OCI-LY7 (cell line): ENCODE measurements at regions not wholly inside any gene's neighbourhood (a gene's known extent, or its start where the extent isn't known, plus 50 kb on each side); places are given as distances from the start of the nearest gene placed in this dataset.
"Not testable (repeated sequence)": the region's sequence is repeated elsewhere in the genome, so short reads cannot be mapped to it uniquely, and the experiment has no call there.

ENCODE experiments used
- BruUV-seq: library from RNA; stranded (reverse); fragments of 400-500 nt; replicated peaks from 2 replicates; lab custom pipeline; 2021; lab: Mats Ljungman, UMichigan
- CTCF ChIA-PET: fragments of 300-600 bp; sonication (Branson Sonifier 250); formaldehyde crosslinking; loops from one replicate; lab custom pipeline; 2022; ENCODE audit warnings: antibody characterized with exemption; ENCODE audit not compliant: unreplicated experiment; lab: Charles Lee
- POLR2A ChIA-PET: fragments of 300-600 bp; sonication (Branson Sonifier 250); formaldehyde crosslinking; loops from one replicate; lab custom pipeline; 2022; ENCODE audit warnings: antibody characterized with exemption; lab: Charles Lee
- DNase-seq: peaks from one replicate; pipeline ENCODE4 v3.0.0-alpha.2; 2015; ENCODE audit warnings: low spot score
- H2AFZ ChIP-seq: fragments of 200-600 bp; sonication (generic), shearing (Covaris generic); 2 replicates; pipeline ENCODE4 v1.6.1; 2014; ENCODE audit warnings: mild to moderate bottlenecking, antibody characterized with exemption, low read length, moderate library complexity
- H3K27ac ChIP-seq: fragments of 200-600 bp; sonication (generic); 2 replicates; pipeline ENCODE4 v1.5.1; 2014; ENCODE audit warnings: mixed run types, low read depth, mild to moderate bottlenecking, moderate library complexity, low read length, inconsistent platforms; ENCODE audit not compliant: poor library complexity, severe bottlenecking
- H3K36me3 ChIP-seq: fragments of 200-600 bp; sonication (generic); 2 replicates; pipeline ENCODE4 v1.6.1; 2014; ENCODE audit warnings: mild to moderate bottlenecking, antibody characterized with exemption, low read length, moderate library complexity, mixed read lengths; ENCODE audit not compliant: insufficient read depth
- H3K4me1 ChIP-seq: fragments of 200-600 bp; sonication (generic); 2 replicates; pipeline ENCODE4 v1.5.1; 2014; ENCODE audit warnings: mild to moderate bottlenecking, low read length; ENCODE audit not compliant: insufficient read depth, poor library complexity, severe bottlenecking
- H3K4me2 ChIP-seq: fragments of 200-600 bp; sonication (generic); 2 replicates; pipeline ENCODE4 v1.6.1; 2014; ENCODE audit warnings: mild to moderate bottlenecking, low read length
- H3K4me3 ChIP-seq: fragments of 200-600 bp; sonication (generic); 2 replicates; pipeline ENCODE4 v1.5.1; 2014; ENCODE audit warnings: mild to moderate bottlenecking, low read depth, low read length; ENCODE audit not compliant: poor library complexity, severe bottlenecking
- H3K79me2 ChIP-seq: fragments of 200-600 bp; sonication (generic); 2 replicates; pipeline ENCODE4 v1.6.1; 2016; ENCODE audit warnings: low read depth, mild to moderate bottlenecking, low read length, moderate library complexity, mixed read lengths; ENCODE audit not compliant: insufficient read depth
- H3K9me2 ChIP-seq: fragments of 200-600 bp; sonication (generic); 2 replicates; pipeline ENCODE4 v1.6.1; 2016; ENCODE audit warnings: mild to moderate bottlenecking, low read length, mixed read lengths; ENCODE audit not compliant: insufficient read depth
- H3K9me3 ChIP-seq: fragments of 200-600 bp; sonication (generic); 2 replicates; pipeline ENCODE4 v1.6.1; 2014; ENCODE audit warnings: mild to moderate bottlenecking, mixed run types, low read length, mixed read lengths
- H4K20me1 ChIP-seq: fragments of 200-600 bp; sonication (generic); 2 replicates; pipeline ENCODE4 v1.6.1; 2014; ENCODE audit warnings: mild to moderate bottlenecking, antibody characterized with exemption, low read length, moderate library complexity, mixed read lengths; ENCODE audit not compliant: insufficient read depth
- CTCF ChIP-seq: fragments of 200-600 bp; sonication (generic); conservative IDR thresholded peaks from 2 replicates; pipeline ENCODE4 v1.5.1; 2014; ENCODE audit warnings: mild to moderate bottlenecking, antibody characterized with exemption, low read length, moderate library complexity, mixed read lengths
- EZH2phosphoT487 ChIP-seq: fragments of 200-600 bp; sonication (generic); IDR thresholded peaks from 2 replicates; pipeline ENCODE4 v1.6.1; 2018; ENCODE audit warnings: low read depth, borderline replicate concordance, mild to moderate bottlenecking, mixed run types, antibody characterized with exemption, low read length, moderate library complexity, mixed read lengths
- intact Hi-C: fragments of 100-400 bp; cut with micrococcal nuclease; formaldehyde crosslinking; loops from one replicate; pipeline ENCODE4 v1.10.0; 2022; ENCODE audit not compliant: unreplicated experiment

- H3K4me3 ChIP-seq, result no peak overlapping the region
Measured at GRCh38 chr7:106499897-106500296, 161.1 kb downstream of the CCDC71L start.

GRCh38 chr7:106498005-106498404, 163.0 kb downstream of the CCDC71L start:
- H3K27ac ChIP-seq, DNase-seq, BruUV-seq, H3K4me2 ChIP-seq, H3K9me3 ChIP-seq, H2AFZ ChIP-seq, H3K79me2 ChIP-seq, H3K4me1 ChIP-seq, H3K36me3 ChIP-seq, CTCF ChIA-PET, H3K4me3 ChIP-seq, H4K20me1 ChIP-seq, H3K9me2 ChIP-seq, intact Hi-C loops: not testable (repeated sequence)
- POLR2A ChIA-PET, result interaction anchor here (0.7 kb wide), 1 partner anchor 469 kb away, joined by 3 read pairs; no protein-coding TSS in a partner anchor

More at GRCh38 chr7:106499897-106500296, 161.1 kb downstream of the CCDC71L start:
- Histone ChIP-seq H3K9me3 (no peaks in the 10 kb centered on the region), H3K36me3 (no peaks in the 10 kb centered on the region), H4K20me1 (no peaks in the 10 kb centered on the region), H3K27ac (no peak overlapping the region), H3K9me2 (no peaks in the 10 kb centered on the region), H3K4me2 (no peak overlapping the region), H3K4me1 (no peaks in the 10 kb centered on the region), H2AFZ (no peak overlapping the region), H3K79me2 (no peaks in the 10 kb centered on the region)
- CTCF ChIA-PET, result no interaction called here
- TF ChIP-seq EZH2phosphoT487 (no peak), CTCF (no peak)
- POLR2A ChIA-PET, result no interaction called here
- intact Hi-C loops, result no loop called here
- BruUV-seq, result no TSS peak
- no peak for DNase-seq

GRCh38 chr7:106493041-106493731, 167.8 kb downstream of the CCDC71L start:
- CTCF ChIA-PET, result no interaction called here
- no peaks in the 10 kb centered on the region for H3K4me1 ChIP-seq
- H4K20me1 ChIP-seq, result no peaks in the 10 kb centered on the region
- DNase-seq, result no peak
- no TSS peak for BruUV-seq
- no peak overlapping the region for H3K4me2 ChIP-seq
- no peak overlapping the region for H3K27ac ChIP-seq
- H3K79me2 ChIP-seq, result no peaks in the 10 kb centered on the region
- no peaks in the 10 kb centered on the region for H3K36me3 ChIP-seq
- H3K4me3 ChIP-seq, result no peak overlapping the region
- H3K9me3 ChIP-seq, result no peaks in the 10 kb centered on the region
- intact Hi-C loops, result no loop called here
- TF ChIP-seq CTCF, result no peak
- no peak for TF ChIP-seq EZH2phosphoT487
- POLR2A ChIA-PET, result no interaction called here
- H2AFZ ChIP-seq, result no peak overlapping the region
- no peaks in the 10 kb centered on the region for H3K9me2 ChIP-seq
